Panc1 (cell line): ENCODE measurements at regions not wholly inside any gene's neighbourhood (a gene's known extent, or its start where the extent isn't known, plus 50 kb on each side); places are given as distances from the start of the nearest gene placed in this dataset.

ENCODE experiments used
- POLR2AphosphoS5 ChIP-seq: IDR thresholded peaks from 2 replicates; pipeline ENCODE4 v1.6.1; 2012; ENCODE audit warnings: mild to moderate bottlenecking, low read depth, low read length, moderate library complexity
- REST ChIP-seq, 2 experiments: IDR thresholded peaks; 2 replicates each; pipeline ENCODE4 v1.6.1; 2011 to 2012; ENCODE audit warnings: low read depth in 2 of 2, control low read depth in 1 of 2, low read length in 1 of 2, mild to moderate bottlenecking in 1 of 2, moderate library complexity in 1 of 2; ENCODE audit not compliant: insufficient read depth in 1 of 2
- SIN3A ChIP-seq: IDR thresholded peaks from 2 replicates; pipeline ENCODE4 v1.6.1; 2012; ENCODE audit warnings: low read depth, mild to moderate bottlenecking, low read length, moderate library complexity, borderline replicate concordance; ENCODE audit not compliant: insufficient read depth
- TF ChIP-seq, protein P1 (sequence below): fragments of 450-650 bp; IDR thresholded peaks from 2 replicates; pipeline ENCODE4 v1.5.1; 2017; ENCODE audit warnings: mild to moderate bottlenecking

DNA sequence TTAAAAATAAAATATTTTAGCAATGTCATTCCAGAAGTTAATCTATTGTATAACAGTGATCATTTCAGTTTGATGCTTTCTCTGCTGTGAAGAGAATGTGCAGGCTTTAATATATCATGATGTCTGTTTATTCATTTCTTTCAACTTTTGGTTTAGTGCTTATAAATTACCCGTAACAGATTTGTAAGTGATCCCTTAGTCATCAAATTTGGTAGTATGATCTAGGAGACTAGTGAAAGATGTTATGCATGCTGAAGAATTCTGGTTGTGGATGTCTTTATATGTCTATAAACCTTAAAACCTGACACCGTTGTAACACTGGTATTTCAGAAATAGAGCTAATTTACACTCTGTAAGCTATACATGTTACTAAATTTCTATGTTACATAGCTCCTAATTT lies 260.4 kb downstream of the CPS1 start:
- TF ChIP-seq, protein P1, sequence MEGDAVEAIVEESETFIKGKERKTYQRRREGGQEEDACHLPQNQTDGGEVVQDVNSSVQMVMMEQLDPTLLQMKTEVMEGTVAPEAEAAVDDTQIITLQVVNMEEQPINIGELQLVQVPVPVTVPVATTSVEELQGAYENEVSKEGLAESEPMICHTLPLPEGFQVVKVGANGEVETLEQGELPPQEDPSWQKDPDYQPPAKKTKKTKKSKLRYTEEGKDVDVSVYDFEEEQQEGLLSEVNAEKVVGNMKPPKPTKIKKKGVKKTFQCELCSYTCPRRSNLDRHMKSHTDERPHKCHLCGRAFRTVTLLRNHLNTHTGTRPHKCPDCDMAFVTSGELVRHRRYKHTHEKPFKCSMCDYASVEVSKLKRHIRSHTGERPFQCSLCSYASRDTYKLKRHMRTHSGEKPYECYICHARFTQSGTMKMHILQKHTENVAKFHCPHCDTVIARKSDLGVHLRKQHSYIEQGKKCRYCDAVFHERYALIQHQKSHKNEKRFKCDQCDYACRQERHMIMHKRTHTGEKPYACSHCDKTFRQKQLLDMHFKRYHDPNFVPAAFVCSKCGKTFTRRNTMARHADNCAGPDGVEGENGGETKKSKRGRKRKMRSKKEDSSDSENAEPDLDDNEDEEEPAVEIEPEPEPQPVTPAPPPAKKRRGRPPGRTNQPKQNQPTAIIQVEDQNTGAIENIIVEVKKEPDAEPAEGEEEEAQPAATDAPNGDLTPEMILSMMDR: no peak
- TF ChIP-seq POLR2AphosphoS5: no peak
- no peak for TF ChIP-seq REST (IDR thresholded peaks at IDR 0.05; ENCODE audit: insufficient read depth in 1 of 2, low read depth in 2 of 2, low read length in 1 of 2)
- TF ChIP-seq SIN3A: no peak
